ENCODE measurements at regions not wholly inside any gene's neighbourhood (a gene's known extent, or its start where the extent isn't known, plus 50 kb on each side); places are given as distances from the start of the nearest gene placed in this dataset.

DNA sequence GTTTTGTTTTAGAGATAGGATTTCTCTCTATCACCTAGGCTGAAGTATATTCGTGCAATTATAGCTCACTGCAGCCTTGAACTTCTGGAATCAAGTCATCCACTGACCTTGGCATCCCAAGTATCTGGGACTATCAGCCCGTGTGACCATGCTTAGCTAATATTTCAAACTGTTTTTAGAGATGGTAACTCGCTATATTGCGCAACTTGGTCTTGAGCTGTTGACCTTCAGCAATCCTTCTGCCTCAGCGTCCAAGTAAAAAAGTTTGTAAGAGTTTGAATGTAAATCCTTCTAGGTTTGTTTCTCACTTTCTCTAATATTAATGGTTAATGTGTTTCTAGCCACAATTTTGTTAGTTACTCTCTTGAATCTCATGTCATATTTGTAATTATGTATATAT is 1243.5 kb upstream of the CADM2 start (continued):
- TF ChIP-seq, protein P1, sequence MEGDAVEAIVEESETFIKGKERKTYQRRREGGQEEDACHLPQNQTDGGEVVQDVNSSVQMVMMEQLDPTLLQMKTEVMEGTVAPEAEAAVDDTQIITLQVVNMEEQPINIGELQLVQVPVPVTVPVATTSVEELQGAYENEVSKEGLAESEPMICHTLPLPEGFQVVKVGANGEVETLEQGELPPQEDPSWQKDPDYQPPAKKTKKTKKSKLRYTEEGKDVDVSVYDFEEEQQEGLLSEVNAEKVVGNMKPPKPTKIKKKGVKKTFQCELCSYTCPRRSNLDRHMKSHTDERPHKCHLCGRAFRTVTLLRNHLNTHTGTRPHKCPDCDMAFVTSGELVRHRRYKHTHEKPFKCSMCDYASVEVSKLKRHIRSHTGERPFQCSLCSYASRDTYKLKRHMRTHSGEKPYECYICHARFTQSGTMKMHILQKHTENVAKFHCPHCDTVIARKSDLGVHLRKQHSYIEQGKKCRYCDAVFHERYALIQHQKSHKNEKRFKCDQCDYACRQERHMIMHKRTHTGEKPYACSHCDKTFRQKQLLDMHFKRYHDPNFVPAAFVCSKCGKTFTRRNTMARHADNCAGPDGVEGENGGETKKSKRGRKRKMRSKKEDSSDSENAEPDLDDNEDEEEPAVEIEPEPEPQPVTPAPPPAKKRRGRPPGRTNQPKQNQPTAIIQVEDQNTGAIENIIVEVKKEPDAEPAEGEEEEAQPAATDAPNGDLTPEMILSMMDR (IDR thresholded peaks at IDR 0.05 in 2 of 3, conservative IDR thresholded peaks at IDR 0.05 in 1 of 3; ENCODE audit: control insufficient read depth in 2 of 3, extremely low read depth in 1 of 3, insufficient read depth in 1 of 3, low read depth in 3 of 3, low read length in 3 of 3): no peak
- TF ChIP-seq POLR2AphosphoS2 (IDR thresholded peaks at IDR 0.05; ENCODE audit: low read depth, low read length): no peak

DNA sequence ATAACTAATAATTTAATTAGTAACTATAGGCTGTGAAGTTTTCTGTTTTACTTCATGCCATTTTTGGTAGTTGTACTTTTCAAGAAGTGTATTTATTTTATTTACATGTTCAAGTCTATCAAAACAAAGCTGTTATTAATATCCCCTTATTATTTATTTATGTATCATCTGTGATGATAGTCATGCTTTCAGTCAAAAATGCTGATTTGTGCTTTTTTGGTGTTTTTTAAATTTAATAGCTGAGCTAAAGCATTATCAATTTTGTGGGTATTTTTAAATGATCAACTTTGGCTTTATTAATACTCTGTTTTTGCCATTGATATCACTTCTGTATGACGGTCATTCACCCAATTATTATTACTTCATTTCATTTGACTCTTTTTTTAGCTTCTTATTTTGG is 1229.2 kb upstream of the CADM2 start:
- no peak for ATAC-seq
- H3K4me3 ChIP-seq: no peak overlapping the region
- H3K9ac ChIP-seq (ENCODE audit: control insufficient read depth, insufficient read depth, low read length): no peak overlapping the region
- H3K9me3 ChIP-seq (replicated peaks; ENCODE audit: control insufficient read depth, insufficient read depth, low read length): no peaks in the 10 kb centered on the region
- BruUV-seq (replicated peaks): no TSS peak
- H3K27me3 ChIP-seq (replicated peaks in 1 of 2; ENCODE audit: control insufficient read depth in 2 of 2, insufficient read depth in 2 of 2, low read length in 1 of 2): no peaks in the 10 kb centered on the region
- H3K79me2 ChIP-seq (ENCODE audit: control insufficient read depth, insufficient read depth, low read length): no peaks in the 10 kb centered on the region
- ChIA-PET CTCF (no interaction called here), POLR2A (no interaction called here), SMC1A (ENCODE audit: uncharacterized antibody, unreplicated experiment) (no interaction called here), RAD21 (ENCODE audit: unreplicated experiment) (no interaction called here)
- H3K4me2 ChIP-seq (ENCODE audit: control insufficient read depth, insufficient read depth): no peak overlapping the region
- intact Hi-C loops (cut with micrococcal nuclease; ENCODE audit: unreplicated experiment): no loop called here
- 0% methylated on average over 1 of the region's 1 CpG for WGBS (ENCODE audit: insufficient coverage, insufficient replicate concordance, low lambda C conversion rate, missing lambda C conversion rate)
- no peaks in the 10 kb centered on the region for H4K20me1 ChIP-seq (ENCODE audit: control insufficient read depth, insufficient read depth)
- no peaks in the 10 kb centered on the region for H3K36me3 ChIP-seq (ENCODE audit: control insufficient read depth in 2 of 2, insufficient read depth in 2 of 2, low read length in 1 of 2)
- no peak for DNase-seq (ENCODE audit: low read depth, low spot score)
- H2AFZ ChIP-seq (ENCODE audit: control insufficient read depth, low read depth, low read length): no peak overlapping the region
- in situ Hi-C loops (cut with MboI): no loop called here
- H3K27ac ChIP-seq (ENCODE audit: control insufficient read depth, insufficient read depth): no peak overlapping the region
- no peak for FAIRE-seq
- no peaks in the 10 kb centered on the region for H3K4me1 ChIP-seq (ENCODE audit: control insufficient read depth, insufficient read depth, low read length)
- TF ChIP-seq SUPT20H (IDR thresholded peaks at IDR 0.05; ENCODE audit: borderline replicate concordance, control insufficient read depth, low read depth, low read length) (no peak), YBX1 (IDR thresholded peaks at IDR 0.05) (no peak), BACH1 (IDR thresholded peaks at IDR 0.05; ENCODE audit: borderline replicate concordance) (no peak), ZNF622 (IDR thresholded peaks at IDR 0.05) (no peak), SPI1 (IDR thresholded peaks at IDR 0.05; ENCODE audit: borderline replicate concordance, insufficient read depth, low read depth, low read length) (no peak), NR2C1 (IDR thresholded peaks at IDR 0.05) (no peak), SMAD5 (IDR thresholded peaks at IDR 0.05; ENCODE audit: low read depth) (no peak), LARP7 (IDR thresholded peaks at IDR 0.05) (no peak)
- TF ChIP-seq, protein P2, sequence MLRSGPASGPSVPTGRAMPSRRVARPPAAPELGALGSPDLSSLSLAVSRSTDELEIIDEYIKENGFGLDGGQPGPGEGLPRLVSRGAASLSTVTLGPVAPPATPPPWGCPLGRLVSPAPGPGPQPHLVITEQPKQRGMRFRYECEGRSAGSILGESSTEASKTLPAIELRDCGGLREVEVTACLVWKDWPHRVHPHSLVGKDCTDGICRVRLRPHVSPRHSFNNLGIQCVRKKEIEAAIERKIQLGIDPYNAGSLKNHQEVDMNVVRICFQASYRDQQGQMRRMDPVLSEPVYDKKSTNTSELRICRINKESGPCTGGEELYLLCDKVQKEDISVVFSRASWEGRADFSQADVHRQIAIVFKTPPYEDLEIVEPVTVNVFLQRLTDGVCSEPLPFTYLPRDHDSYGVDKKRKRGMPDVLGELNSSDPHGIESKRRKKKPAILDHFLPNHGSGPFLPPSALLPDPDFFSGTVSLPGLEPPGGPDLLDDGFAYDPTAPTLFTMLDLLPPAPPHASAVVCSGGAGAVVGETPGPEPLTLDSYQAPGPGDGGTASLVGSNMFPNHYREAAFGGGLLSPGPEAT (IDR thresholded peaks at IDR 0.05; ENCODE audit: low read depth): no peak
- TF ChIP-seq, protein P3, sequence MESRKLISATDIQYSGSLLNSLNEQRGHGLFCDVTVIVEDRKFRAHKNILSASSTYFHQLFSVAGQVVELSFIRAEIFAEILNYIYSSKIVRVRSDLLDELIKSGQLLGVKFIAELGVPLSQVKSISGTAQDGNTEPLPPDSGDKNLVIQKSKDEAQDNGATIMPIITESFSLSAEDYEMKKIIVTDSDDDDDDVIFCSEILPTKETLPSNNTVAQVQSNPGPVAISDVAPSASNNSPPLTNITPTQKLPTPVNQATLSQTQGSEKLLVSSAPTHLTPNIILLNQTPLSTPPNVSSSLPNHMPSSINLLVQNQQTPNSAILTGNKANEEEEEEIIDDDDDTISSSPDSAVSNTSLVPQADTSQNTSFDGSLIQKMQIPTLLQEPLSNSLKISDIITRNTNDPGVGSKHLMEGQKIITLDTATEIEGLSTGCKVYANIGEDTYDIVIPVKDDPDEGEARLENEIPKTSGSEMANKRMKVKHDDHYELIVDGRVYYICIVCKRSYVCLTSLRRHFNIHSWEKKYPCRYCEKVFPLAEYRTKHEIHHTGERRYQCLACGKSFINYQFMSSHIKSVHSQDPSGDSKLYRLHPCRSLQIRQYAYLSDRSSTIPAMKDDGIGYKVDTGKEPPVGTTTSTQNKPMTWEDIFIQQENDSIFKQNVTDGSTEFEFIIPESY (IDR thresholded peaks at IDR 0.05): no peak
- TF ChIP-seq, protein P4, sequence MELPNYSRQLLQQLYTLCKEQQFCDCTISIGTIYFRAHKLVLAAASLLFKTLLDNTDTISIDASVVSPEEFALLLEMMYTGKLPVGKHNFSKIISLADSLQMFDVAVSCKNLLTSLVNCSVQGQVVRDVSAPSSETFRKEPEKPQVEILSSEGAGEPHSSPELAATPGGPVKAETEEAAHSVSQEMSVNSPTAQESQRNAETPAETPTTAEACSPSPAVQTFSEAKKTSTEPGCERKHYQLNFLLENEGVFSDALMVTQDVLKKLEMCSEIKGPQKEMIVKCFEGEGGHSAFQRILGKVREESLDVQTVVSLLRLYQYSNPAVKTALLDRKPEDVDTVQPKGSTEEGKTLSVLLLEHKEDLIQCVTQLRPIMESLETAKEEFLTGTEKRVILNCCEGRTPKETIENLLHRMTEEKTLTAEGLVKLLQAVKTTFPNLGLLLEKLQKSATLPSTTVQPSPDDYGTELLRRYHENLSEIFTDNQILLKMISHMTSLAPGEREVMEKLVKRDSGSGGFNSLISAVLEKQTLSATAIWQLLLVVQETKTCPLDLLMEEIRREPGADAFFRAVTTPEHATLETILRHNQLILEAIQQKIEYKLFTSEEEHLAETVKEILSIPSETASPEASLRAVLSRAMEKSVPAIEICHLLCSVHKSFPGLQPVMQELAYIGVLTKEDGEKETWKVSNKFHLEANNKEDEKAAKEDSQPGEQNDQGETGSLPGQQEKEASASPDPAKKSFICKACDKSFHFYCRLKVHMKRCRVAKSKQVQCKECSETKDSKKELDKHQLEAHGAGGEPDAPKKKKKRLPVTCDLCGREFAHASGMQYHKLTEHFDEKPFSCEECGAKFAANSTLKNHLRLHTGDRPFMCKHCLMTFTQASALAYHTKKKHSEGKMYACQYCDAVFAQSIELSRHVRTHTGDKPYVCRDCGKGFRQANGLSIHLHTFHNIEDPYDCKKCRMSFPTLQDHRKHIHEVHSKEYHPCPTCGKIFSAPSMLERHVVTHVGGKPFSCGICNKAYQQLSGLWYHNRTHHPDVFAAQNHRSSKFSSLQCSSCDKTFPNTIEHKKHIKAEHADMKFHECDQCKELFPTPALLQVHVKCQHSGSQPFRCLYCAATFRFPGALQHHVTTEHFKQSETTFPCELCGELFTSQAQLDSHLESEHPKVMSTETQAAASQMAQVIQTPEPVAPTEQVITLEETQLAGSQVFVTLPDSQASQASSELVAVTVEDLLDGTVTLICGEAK (IDR thresholded peaks at IDR 0.05; ENCODE audit: borderline replicate concordance): no peak

All from GM12878 (cell line).